ENCODE measurements at regions not wholly inside any gene's neighbourhood (a gene's known extent, or its start where the extent isn't known, plus 50 kb on each side); places are given as distances from the start of the nearest gene placed in this dataset.

- TF ChIP-seq, protein P1, sequence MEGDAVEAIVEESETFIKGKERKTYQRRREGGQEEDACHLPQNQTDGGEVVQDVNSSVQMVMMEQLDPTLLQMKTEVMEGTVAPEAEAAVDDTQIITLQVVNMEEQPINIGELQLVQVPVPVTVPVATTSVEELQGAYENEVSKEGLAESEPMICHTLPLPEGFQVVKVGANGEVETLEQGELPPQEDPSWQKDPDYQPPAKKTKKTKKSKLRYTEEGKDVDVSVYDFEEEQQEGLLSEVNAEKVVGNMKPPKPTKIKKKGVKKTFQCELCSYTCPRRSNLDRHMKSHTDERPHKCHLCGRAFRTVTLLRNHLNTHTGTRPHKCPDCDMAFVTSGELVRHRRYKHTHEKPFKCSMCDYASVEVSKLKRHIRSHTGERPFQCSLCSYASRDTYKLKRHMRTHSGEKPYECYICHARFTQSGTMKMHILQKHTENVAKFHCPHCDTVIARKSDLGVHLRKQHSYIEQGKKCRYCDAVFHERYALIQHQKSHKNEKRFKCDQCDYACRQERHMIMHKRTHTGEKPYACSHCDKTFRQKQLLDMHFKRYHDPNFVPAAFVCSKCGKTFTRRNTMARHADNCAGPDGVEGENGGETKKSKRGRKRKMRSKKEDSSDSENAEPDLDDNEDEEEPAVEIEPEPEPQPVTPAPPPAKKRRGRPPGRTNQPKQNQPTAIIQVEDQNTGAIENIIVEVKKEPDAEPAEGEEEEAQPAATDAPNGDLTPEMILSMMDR (conservative IDR thresholded peaks at IDR 0.05) = no peak
- no peak for TF ChIP-seq EZH2 (IDR thresholded peaks at IDR 0.05; ENCODE audit: low read depth)
Observed at GRCh38 chr7:118971706-118972105, 747.2 kb downstream of the ANKRD7 start.
